GM19043 (cell line): ENCODE measurements at regions not wholly inside any gene's neighbourhood (a gene's known extent, or its start where the extent isn't known, plus 50 kb on each side); places are given as distances from the start of the nearest gene placed in this dataset.

Source experiments
- ATAC-seq: cut with Tn5 transposase; IDR thresholded peaks from one replicate; pipeline ENCODE4 v1.9.1; 2021; ENCODE audit warnings: low read depth; ENCODE audit not compliant: unreplicated experiment

- ATAC-seq, result no peak
These were observed 114.7 kb downstream of the ENGASE start for GRCh38 chr17:79189305-79189704.

GRCh38 chr17:79188685-79189084, 114.1 kb downstream of the ENGASE start:
- ATAC-seq, result no peak

- ATAC-seq, result no peak
These were observed 113.4 kb downstream of the ENGASE start for GRCh38 chr17:79188048-79188447.

DNA sequence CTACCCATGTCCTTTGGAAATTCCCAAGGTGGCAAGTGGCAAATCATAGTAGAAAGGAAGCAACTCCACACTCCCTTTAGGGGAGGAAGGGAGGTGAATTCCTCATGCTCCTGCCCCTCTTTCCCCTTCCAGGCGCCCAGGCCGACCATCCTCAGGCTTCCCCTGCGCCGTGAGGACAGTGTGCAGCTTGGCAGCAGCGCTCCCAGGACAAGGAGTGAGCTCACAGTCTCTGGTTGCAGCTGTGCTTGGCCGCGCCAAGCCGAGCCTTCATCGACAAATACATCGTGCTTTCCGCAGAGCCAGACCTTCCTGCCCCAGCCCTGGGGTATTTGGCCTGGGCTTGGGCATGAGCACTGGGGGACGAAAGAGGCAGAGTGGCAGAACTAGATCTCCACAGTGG, 112.6 kb downstream of the ENGASE start:
- no peak for ATAC-seq

- no peak for ATAC-seq
These were observed 111.8 kb downstream of the ENGASE start for GRCh38 chr17:79186406-79186805.

GRCh38 chr17:79185671-79186070, 111.0 kb downstream of the ENGASE start:
- no peak for ATAC-seq

DNA sequence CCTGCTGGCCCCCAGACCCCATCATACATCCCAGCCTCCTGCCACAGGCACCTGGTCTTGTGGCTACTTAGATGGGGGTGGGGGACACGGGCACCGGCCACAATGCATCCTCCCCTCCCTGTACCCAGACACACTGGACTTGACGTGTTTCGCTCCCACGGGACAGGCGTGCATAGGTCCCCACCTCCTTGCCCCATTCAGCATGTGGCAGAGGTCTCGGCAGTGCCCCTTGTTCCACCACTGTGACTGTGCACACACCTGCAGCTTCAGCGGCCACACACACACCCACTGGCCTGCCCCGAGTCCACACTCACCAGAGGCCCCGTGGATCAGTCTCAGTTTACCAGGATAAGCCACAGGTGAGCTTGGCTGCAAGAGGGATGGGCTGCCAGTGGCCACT, 109.6 kb downstream of the ENGASE start:
- ATAC-seq, result no peak

DNA sequence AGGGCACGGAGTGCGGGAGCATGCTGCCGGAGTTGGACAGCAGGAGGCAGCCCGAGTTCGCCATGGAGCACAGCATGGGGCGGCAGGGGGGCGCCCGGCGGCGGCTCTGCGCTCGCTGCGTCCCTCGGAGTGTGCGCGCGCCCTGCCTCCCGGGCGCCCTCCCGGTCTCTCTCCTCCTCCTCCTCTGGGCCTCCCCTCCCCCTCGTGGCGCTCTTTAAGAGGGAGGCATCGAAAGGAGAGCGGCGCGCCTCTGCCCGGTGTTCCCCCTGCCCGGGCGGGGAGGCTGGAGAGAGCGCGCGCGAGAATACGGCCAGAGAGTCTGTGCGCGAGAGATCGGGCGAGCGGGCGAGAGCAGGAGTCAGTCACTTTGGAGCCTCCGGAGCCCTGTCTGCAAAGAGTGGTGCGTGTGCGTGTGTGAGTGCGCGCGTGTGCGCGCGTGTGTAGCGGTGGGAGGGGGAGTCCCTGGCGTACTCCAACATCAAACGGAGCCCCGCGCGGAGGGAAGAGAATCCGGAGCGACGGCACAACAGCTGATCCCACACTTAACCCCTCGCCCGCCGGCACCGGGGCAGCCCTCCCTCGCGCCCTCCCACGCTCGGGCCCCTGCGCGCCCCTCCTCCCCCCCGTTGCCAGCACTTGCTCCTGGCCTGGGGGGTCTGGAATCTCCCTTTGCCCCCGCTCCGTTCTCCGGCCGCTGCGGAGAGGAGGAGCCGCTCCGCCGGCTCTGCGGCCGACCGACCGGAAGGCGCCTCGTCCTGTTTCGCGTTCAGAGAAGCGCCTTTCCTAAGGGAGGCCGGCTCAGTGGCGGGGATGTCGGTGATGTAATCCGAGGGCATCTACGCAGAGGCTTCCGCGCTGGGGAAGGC, 108.9 kb downstream of the ENGASE start:
- ATAC-seq, result no peak

- no peak for ATAC-seq
These were observed 108.3 kb downstream of the ENGASE start for GRCh38 chr17:79183043-79183292.

GRCh38 chr17:79182176-79183042, 107.8 kb downstream of the ENGASE start:
- ATAC-seq, result no peak

DNA sequence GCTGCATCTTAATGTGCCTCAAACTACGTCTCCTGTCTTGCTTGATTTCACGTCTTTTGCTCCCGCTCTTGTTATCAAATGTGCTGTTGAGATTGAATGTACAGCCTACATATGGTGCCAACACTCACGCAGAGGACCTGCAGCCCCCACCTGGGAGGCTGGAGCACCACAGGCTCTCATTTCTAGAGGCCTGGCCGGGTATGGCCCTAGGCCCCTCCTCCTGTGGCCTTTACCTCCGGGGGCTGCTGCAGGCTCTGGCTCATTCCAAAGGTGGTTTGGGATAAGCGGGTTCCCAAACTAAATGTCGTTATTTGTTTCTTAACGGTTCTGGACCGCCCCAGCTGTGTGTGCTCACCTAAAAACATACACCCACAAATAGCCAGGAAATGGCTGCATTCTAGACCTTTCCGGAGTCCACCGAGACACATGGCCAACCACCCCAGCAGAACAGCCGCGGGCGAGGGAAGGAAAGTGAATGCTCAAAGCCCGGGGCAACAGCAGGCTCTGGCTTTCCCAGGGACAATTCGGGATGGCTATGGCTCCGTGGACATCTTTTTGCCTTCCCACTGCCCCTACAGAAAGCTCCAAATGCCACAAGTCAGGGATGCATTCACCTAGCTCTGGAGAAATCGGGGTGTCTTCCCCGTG, 105.9 kb downstream of the ENGASE start:
- no peak for ATAC-seq

- ATAC-seq, result no peak
These were observed 104.7 kb downstream of the ENGASE start for GRCh38 chr17:79179334-79179733.

DNA sequence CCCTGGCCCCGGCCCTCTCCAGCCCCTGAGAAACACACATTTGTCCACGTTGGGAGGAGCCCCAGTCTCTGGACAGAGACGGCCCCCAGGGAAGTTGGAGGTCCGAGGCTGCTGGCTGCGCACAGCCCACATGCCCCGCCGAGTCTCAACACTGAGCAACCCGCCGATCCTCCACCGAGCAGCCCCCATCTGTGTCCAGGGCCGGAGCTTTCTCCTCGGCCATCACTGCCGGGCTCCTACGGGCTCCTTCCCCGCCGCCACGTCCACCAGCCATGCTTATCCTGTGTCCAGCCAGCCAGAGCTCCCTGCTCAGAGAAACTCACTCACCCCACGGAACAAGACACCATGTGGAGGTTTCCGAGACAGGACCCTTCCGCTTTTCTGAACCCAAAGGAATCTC, 103.3 kb downstream of the ENGASE start:
- no peak for ATAC-seq

DNA sequence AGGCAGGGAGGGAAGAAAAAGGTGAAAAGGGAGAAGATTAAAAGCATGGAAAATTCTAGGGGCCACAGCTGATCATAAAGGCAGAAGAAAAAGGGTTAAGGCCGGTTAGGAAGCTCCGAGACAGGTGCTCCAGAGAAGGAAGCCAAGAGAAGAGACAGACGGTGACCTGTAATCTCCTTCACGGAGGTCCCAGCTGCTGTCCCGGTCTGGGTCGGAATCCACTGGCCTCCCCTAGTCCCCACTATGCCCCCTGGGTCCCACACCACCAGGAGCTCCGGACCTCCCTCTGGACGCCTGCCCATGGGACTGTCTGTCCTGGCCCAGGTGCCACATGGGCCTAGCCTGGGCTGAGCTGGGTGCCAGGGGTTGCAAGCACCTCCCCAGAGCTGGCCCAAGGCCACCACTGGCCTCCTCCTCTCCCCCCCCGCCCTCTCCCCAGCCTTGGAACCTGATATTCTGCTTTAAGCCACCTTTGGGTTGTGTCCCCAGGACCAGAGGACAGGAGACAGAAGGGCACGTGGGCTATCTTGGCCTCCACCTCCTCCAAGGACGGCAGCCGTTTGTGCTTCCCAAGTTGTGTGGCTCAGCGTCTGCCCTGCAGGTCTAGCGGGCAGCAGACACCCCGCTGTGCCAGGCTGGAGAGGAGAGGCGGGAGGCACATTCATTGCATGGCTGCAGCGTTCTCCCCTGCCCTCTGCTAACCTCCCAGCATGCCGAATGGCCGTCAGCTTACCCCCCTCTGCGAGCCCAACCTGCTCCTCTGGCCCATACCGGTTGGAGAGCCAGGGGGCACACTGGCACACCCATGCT, 102.4 kb downstream of the ENGASE start:
- ATAC-seq, result no peak

GRCh38 chr17:79174905-79175856, 100.6 kb downstream of the ENGASE start:
- no peak for ATAC-seq

DNA sequence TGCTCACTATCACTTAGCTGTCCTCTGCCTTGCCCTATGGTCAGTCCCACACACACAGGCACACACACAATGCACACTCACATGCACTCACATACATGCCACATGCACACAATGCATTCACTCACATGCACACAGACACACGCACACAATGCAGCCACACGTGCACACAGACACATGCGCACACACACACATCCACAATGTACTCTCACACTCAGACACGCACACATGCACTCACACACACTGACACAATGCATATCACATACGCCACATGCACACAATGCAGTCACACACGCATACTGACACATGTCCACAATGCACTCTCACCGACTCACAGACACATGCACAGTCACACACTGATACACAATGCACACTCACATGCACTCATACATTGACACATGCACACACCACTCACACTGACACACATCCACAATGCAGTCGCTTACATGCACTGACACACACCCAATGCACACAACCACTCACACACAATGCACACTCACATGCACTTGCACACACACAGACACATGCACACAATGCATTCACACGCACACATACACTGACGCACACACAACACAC, 99.7 kb downstream of the ENGASE start:
- no peak for ATAC-seq

GRCh38 chr17:79171188-79171587, 96.6 kb downstream of the ENGASE start:
- ATAC-seq, result no peak

DNA sequence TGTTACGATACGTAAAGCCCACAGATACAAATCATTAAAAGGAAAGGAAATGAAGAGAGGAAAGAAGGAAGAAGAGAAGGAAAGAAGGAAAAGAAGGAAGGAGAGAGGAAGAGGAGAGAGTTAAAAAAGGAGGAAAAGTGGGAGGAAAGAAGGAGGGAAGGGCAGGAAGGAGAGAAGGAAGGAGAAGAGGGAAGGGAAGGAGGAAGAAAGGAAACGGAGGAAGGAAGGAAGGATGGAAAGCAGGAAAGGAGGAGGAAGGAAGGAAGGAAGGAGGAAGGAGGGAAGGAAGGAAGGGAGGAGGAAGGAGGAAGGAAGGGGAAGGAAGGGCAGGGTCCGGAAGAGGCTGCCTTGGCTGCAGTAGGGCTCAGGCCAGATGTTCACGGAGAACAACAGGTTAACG, 95.2 kb downstream of the ENGASE start:
- ATAC-seq, result no peak

- no peak for ATAC-seq
These were observed 94.7 kb downstream of the ENGASE start for GRCh38 chr17:79169366-79169765.
